ENCODE measurements at regions not wholly inside any gene's neighbourhood (a gene's known extent, or its start where the extent isn't known, plus 50 kb on each side); places are given as distances from the start of the nearest gene placed in this dataset.

DNA sequence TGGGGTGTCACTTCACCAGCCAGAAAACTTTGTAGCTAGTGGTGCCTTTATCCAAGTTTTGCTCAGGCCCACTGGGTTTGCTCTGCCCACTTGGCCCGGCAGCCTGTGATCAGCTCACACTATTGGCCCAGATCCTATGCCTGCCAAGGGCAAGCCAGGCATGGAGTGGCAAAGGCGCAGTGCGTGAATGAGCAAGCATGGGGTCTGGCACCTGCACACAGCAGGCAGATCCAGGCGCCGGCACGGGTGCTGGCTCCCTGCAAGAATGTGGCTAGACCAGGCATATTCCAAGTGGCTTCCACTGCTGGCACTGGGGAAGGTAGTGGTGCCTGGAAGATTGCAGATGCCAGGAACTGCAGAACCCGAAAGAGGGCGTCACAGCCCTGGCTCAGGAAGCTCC is 346.9 kb downstream of the LMBRD1 start:
- TF ChIP-seq, protein P1, sequence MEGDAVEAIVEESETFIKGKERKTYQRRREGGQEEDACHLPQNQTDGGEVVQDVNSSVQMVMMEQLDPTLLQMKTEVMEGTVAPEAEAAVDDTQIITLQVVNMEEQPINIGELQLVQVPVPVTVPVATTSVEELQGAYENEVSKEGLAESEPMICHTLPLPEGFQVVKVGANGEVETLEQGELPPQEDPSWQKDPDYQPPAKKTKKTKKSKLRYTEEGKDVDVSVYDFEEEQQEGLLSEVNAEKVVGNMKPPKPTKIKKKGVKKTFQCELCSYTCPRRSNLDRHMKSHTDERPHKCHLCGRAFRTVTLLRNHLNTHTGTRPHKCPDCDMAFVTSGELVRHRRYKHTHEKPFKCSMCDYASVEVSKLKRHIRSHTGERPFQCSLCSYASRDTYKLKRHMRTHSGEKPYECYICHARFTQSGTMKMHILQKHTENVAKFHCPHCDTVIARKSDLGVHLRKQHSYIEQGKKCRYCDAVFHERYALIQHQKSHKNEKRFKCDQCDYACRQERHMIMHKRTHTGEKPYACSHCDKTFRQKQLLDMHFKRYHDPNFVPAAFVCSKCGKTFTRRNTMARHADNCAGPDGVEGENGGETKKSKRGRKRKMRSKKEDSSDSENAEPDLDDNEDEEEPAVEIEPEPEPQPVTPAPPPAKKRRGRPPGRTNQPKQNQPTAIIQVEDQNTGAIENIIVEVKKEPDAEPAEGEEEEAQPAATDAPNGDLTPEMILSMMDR (IDR thresholded peaks at IDR 0.05; ENCODE audit: low read depth, low read length, poor library complexity, severe bottlenecking), result no peak
- TF ChIP-seq EZH2phosphoT487 (IDR thresholded peaks at IDR 0.05; ENCODE audit: borderline replicate concordance, low read length), result no peak
